ENCODE measurements at regions not wholly inside any gene's neighbourhood (a gene's known extent, or its start where the extent isn't known, plus 50 kb on each side); places are given as distances from the start of the nearest gene placed in this dataset.

DNA sequence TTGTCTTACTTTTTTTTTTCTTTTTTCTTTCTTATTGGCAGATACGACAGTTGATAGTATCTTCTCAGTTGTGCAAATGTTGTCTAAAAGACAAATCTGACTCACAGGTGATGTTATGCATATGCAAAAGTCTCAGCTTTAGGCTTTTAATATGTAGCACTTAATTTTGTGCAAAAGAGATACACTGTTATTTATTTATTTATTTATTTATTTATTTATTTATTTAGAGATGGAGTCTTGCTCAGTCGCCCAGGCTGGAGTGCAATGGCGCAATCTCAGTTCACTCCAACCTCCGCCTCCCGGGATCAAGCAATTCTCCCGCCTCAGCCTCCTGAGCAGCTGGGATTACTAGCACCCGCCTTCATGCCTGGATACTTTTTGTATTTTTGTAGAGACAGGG lies 383.9 kb upstream of the PCDH9 start:
- TF ChIP-seq BCL11A (IDR thresholded peaks at IDR 0.05; ENCODE audit: low read depth, low read length) (no peak), NR2C1 (IDR thresholded peaks at IDR 0.05) (no peak), EP300 (IDR thresholded peaks at IDR 0.05; ENCODE audit: borderline replicate concordance in 1 of 2, control insufficient read depth in 1 of 2, low read depth in 2 of 2, low read length in 2 of 2) (no peak), CEBPB (IDR thresholded peaks at IDR 0.05; ENCODE audit: borderline replicate concordance in 1 of 2, low read depth in 2 of 2, low read length in 2 of 2) (no peak), ESRRA (IDR thresholded peaks at IDR 0.05; ENCODE audit: low read length) (no peak), MXI1 (IDR thresholded peaks at IDR 0.05; ENCODE audit: low read depth, low read length) (no peak)
- TF ChIP-seq, protein P1, sequence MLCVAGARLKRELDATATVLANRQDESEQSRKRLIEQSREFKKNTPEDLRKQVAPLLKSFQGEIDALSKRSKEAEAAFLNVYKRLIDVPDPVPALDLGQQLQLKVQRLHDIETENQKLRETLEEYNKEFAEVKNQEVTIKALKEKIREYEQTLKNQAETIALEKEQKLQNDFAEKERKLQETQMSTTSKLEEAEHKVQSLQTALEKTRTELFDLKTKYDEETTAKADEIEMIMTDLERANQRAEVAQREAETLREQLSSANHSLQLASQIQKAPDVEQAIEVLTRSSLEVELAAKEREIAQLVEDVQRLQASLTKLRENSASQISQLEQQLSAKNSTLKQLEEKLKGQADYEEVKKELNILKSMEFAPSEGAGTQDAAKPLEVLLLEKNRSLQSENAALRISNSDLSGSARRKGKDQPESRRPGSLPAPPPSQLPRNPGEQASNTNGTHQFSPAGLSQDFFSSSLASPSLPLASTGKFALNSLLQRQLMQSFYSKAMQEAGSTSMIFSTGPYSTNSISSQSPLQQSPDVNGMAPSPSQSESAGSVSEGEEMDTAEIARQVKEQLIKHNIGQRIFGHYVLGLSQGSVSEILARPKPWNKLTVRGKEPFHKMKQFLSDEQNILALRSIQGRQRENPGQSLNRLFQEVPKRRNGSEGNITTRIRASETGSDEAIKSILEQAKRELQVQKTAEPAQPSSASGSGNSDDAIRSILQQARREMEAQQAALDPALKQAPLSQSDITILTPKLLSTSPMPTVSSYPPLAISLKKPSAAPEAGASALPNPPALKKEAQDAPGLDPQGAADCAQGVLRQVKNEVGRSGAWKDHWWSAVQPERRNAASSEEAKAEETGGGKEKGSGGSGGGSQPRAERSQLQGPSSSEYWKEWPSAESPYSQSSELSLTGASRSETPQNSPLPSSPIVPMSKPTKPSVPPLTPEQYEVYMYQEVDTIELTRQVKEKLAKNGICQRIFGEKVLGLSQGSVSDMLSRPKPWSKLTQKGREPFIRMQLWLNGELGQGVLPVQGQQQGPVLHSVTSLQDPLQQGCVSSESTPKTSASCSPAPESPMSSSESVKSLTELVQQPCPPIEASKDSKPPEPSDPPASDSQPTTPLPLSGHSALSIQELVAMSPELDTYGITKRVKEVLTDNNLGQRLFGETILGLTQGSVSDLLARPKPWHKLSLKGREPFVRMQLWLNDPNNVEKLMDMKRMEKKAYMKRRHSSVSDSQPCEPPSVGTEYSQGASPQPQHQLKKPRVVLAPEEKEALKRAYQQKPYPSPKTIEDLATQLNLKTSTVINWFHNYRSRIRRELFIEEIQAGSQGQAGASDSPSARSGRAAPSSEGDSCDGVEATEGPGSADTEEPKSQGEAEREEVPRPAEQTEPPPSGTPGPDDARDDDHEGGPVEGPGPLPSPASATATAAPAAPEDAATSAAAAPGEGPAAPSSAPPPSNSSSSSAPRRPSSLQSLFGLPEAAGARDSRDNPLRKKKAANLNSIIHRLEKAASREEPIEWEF (IDR thresholded peaks at IDR 0.05; ENCODE audit: insufficient replicate concordance, low read depth, low read length), result no peak
- TF ChIP-seq, protein P2, sequence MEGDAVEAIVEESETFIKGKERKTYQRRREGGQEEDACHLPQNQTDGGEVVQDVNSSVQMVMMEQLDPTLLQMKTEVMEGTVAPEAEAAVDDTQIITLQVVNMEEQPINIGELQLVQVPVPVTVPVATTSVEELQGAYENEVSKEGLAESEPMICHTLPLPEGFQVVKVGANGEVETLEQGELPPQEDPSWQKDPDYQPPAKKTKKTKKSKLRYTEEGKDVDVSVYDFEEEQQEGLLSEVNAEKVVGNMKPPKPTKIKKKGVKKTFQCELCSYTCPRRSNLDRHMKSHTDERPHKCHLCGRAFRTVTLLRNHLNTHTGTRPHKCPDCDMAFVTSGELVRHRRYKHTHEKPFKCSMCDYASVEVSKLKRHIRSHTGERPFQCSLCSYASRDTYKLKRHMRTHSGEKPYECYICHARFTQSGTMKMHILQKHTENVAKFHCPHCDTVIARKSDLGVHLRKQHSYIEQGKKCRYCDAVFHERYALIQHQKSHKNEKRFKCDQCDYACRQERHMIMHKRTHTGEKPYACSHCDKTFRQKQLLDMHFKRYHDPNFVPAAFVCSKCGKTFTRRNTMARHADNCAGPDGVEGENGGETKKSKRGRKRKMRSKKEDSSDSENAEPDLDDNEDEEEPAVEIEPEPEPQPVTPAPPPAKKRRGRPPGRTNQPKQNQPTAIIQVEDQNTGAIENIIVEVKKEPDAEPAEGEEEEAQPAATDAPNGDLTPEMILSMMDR (IDR thresholded peaks at IDR 0.05 in 2 of 3, conservative IDR thresholded peaks at IDR 0.05 in 1 of 3; ENCODE audit: control insufficient read depth in 2 of 3, extremely low read depth in 1 of 3, insufficient read depth in 1 of 3, low read depth in 3 of 3, low read length in 3 of 3), result no peak
